ENCODE measurements at regions not wholly inside any gene's neighbourhood (a gene's known extent, or its start where the extent isn't known, plus 50 kb on each side); places are given as distances from the start of the nearest gene placed in this dataset.

- TF ChIP-seq CTCF (IDR thresholded peaks at IDR 0.05) (no peak), POLR2A (IDR thresholded peaks at IDR 0.05) (no peak)
Measured at GRCh38 chr13:62246581-62246980, 830.9 kb upstream of the PCDH20 start.
